RWPE2 (cell line): ENCODE measurements at regions not wholly inside any gene's neighbourhood (a gene's known extent, or its start where the extent isn't known, plus 50 kb on each side); places are given as distances from the start of the nearest gene placed in this dataset.

Experiments used
- ATAC-seq: fragments of 200-7000 bp; cut with Tn5 transposase; 3 replicates; pipeline ENCODE4 v1.9.1; 2021; ENCODE audit warnings: low read depth
- DNase-seq: peaks from one replicate; pipeline ENCODE4 v3.0.0-alpha.2; 2020; ENCODE audit warnings: low spot score
- H3K27ac ChIP-seq: fragments of 450-650 bp; 2 replicates; pipeline ENCODE4 v1.5.1; 2017; ENCODE audit warnings: mild to moderate bottlenecking; ENCODE audit not compliant: poor library complexity, severe bottlenecking
- H3K27me3 ChIP-seq: fragments of 250-450 bp; sonication (Bioruptor Pico); 2 replicates; pipeline ENCODE4 v1.5.1; 2021; ENCODE audit warnings: mild to moderate bottlenecking, moderate library complexity; ENCODE audit not compliant: insufficient read depth, poor library complexity, severe bottlenecking
- H3K36me3 ChIP-seq: fragments of 250-450 bp; sonication (Bioruptor Pico); 2 replicates; pipeline ENCODE4 v1.5.1; 2020; ENCODE audit warnings: low read depth, mild to moderate bottlenecking, moderate library complexity
- H3K4me1 ChIP-seq: fragments of 250-450 bp; sonication (Bioruptor Pico); 2 replicates; pipeline ENCODE4 v1.5.1; 2021; ENCODE audit warnings: mild to moderate bottlenecking, moderate library complexity; ENCODE audit not compliant: insufficient read depth, poor library complexity, severe bottlenecking
- H3K4me3 ChIP-seq: fragments of 250-450 bp; sonication (Bioruptor Pico); 2 replicates; pipeline ENCODE4 v1.5.1; 2021; ENCODE audit warnings: mild to moderate bottlenecking, moderate library complexity; ENCODE audit not compliant: severe bottlenecking
- H3K9me3 ChIP-seq: fragments of 250-450 bp; sonication (Bioruptor Pico); 2 replicates; pipeline ENCODE4 v1.5.1; 2021; ENCODE audit warnings: mild to moderate bottlenecking, moderate library complexity; ENCODE audit not compliant: severe bottlenecking
- TF ChIP-seq, protein P1 (sequence below): fragments of 450-650 bp; IDR thresholded peaks from one replicate; pipeline ENCODE4 v1.5.1; 2017; ENCODE audit warnings: mild to moderate bottlenecking, moderate library complexity; ENCODE audit not compliant: poor library complexity, severe bottlenecking

DNA sequence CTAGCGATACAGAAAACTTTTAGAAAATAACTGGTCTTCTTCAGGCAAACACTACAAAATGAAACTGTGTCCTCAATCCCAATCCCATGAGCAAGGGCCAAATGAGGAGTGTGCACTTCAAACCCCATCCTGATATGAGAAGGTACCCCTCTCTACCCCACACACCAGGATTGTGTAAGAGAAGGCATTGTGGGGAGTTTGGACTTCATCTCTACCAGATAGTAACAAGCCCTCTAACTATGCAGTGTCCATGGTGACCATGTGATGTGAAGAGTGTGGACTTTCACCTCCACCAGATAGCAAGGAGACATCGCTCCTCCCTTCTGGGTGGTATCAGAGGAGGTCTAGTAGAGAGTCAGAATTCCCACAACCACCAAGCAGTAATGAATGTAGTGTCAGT is 769.3 kb downstream of the MECOM start:
- Histone ChIP-seq H3K27me3 (no peaks in the 10 kb centered on the region), H3K9me3 (peaks cover 2% of the 10 kb centered on the region), H3K36me3 (no peaks in the 10 kb centered on the region), H3K4me3 (no peak overlapping the region), H3K27ac (no peak overlapping the region), H3K4me1 (no peaks in the 10 kb centered on the region)
- TF ChIP-seq, protein P1, sequence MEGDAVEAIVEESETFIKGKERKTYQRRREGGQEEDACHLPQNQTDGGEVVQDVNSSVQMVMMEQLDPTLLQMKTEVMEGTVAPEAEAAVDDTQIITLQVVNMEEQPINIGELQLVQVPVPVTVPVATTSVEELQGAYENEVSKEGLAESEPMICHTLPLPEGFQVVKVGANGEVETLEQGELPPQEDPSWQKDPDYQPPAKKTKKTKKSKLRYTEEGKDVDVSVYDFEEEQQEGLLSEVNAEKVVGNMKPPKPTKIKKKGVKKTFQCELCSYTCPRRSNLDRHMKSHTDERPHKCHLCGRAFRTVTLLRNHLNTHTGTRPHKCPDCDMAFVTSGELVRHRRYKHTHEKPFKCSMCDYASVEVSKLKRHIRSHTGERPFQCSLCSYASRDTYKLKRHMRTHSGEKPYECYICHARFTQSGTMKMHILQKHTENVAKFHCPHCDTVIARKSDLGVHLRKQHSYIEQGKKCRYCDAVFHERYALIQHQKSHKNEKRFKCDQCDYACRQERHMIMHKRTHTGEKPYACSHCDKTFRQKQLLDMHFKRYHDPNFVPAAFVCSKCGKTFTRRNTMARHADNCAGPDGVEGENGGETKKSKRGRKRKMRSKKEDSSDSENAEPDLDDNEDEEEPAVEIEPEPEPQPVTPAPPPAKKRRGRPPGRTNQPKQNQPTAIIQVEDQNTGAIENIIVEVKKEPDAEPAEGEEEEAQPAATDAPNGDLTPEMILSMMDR, result no peak
- DNase-seq, result no peak
- no peak for ATAC-seq

- H3K4me3 ChIP-seq, result no peak overlapping the region
- ATAC-seq (peak; percentile 43; the same call in 1 of the 3 replicates), DNase-seq (no peak)
- no peaks in the 10 kb centered on the region for H3K9me3 ChIP-seq
- no peak overlapping the region for H3K27ac ChIP-seq
- TF ChIP-seq, protein P1, result peak; percentile 42
- peaks cover 8% of the 10 kb centered on the region for H3K4me1 ChIP-seq
- no peaks in the 10 kb centered on the region for H3K27me3 ChIP-seq
- H3K36me3 ChIP-seq, result no peaks in the 10 kb centered on the region
Measured at GRCh38 chr3:168889666-168890065, 773.8 kb downstream of the MECOM start.

- H3K27ac ChIP-seq, result no peak overlapping the region
- H3K4me1 ChIP-seq, result peaks cover 16% of the 10 kb centered on the region
- DNase-seq (no peak), ATAC-seq (no peak)
- TF ChIP-seq, protein P1, result no peak
- H3K27me3 ChIP-seq, result no peaks in the 10 kb centered on the region
- H3K4me3 ChIP-seq, result no peak overlapping the region
- H3K36me3 ChIP-seq, result no peaks in the 10 kb centered on the region
- H3K9me3 ChIP-seq, result no peaks in the 10 kb centered on the region
Measured at GRCh38 chr3:168888781-168889180, 774.7 kb downstream of the MECOM start.

DNA sequence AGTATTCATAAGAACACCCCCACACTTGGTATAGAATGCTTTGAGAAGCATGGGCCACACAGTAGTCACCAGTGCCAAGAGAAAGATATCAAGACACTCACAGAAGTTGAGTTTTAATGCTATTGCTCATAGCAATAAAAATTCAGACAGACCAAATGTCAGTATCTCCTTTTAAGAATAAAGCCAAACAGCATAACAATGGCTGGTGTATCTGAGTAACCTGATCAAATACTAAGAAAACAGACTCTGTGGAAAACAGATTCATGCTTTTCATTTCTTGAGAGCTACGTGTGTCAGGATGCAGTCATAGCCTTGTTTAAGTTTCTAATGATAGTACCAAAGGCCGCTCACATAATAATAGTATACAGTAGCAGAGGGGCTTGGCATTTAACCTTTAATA is 778.5 kb downstream of the MECOM start:
- TF ChIP-seq, protein P1, result no peak
- DNase-seq (no peak), ATAC-seq (peak; percentile 88)
- no peaks in the 10 kb centered on the region for H3K9me3 ChIP-seq
- H3K36me3 ChIP-seq, result no peaks in the 10 kb centered on the region
- H3K27me3 ChIP-seq, result no peaks in the 10 kb centered on the region
- H3K4me3 ChIP-seq, result no peak overlapping the region
- peak overlapping the region; percentile 88 for H3K27ac ChIP-seq
- H3K4me1 ChIP-seq, result peaks cover 28% of the 10 kb centered on the region

GRCh38 chr3:168884353-168884903 is 779.1 kb downstream of the MECOM start:
- no peak overlapping the region for H3K4me3 ChIP-seq
- no peaks in the 10 kb centered on the region for H3K9me3 ChIP-seq
- H3K4me1 ChIP-seq, result peaks cover 28% of the 10 kb centered on the region
- no peaks in the 10 kb centered on the region for H3K36me3 ChIP-seq
- peak overlapping the region; percentile 88 for H3K27ac ChIP-seq
- peak; percentile 70 for ATAC-seq
- no peaks in the 10 kb centered on the region for H3K27me3 ChIP-seq
- DNase-seq, result peak; percentile 68
- TF ChIP-seq, protein P1, result no peak
